HG02943 (cell line): ENCODE measurements at regions not wholly inside any gene's neighbourhood (a gene's known extent, or its start where the extent isn't known, plus 50 kb on each side); places are given as distances from the start of the nearest gene placed in this dataset.
"Not testable (repeated sequence)": the region's sequence is repeated elsewhere in the genome, so short reads cannot be mapped to it uniquely, and the experiment has no call there.

Experiments
- ATAC-seq: cut with Tn5 transposase; IDR thresholded peaks from one replicate; pipeline ENCODE4 v1.9.1; 2021; ENCODE audit warnings: mild to moderate bottlenecking, low read depth, moderate library complexity; ENCODE audit not compliant: unreplicated experiment

- ATAC-seq, result no peak
Observed at GRCh38 chr11:97770570-97770969, 1250.2 kb upstream of the CNTN5 start.

- no peak for ATAC-seq
Observed at GRCh38 chr11:97772705-97773104, 1248.0 kb upstream of the CNTN5 start.

- not testable (repeated sequence) for ATAC-seq
Observed at GRCh38 chr11:97784388-97784787, 1236.4 kb upstream of the CNTN5 start.

- ATAC-seq, result no peak
Observed at GRCh38 chr11:97786961-97787360, 1233.8 kb upstream of the CNTN5 start.

- no peak for ATAC-seq
Observed at GRCh38 chr11:97794876-97795275, 1225.9 kb upstream of the CNTN5 start.

GRCh38 chr11:97800891-97801290, 1219.9 kb upstream of the CNTN5 start:
- no peak for ATAC-seq

GRCh38 chr11:97814325-97814959, 1206.3 kb upstream of the CNTN5 start:
- no peak for ATAC-seq

GRCh38 chr11:97815667-97816066, 1205.1 kb upstream of the CNTN5 start:
- no peak for ATAC-seq

- no peak for ATAC-seq
Observed at GRCh38 chr11:97832451-97832850, 1188.3 kb upstream of the CNTN5 start.

- ATAC-seq, result no peak
Observed at GRCh38 chr11:97833412-97833811, 1187.3 kb upstream of the CNTN5 start.

GRCh38 chr11:97844016-97844415, 1176.7 kb upstream of the CNTN5 start:
- no peak for ATAC-seq

- ATAC-seq, result no peak
Observed at GRCh38 chr11:97847730-97848129, 1173.0 kb upstream of the CNTN5 start.

GRCh38 chr11:97850701-97851100, 1170.0 kb upstream of the CNTN5 start:
- no peak for ATAC-seq

GRCh38 chr11:97854357-97854756, 1166.4 kb upstream of the CNTN5 start:
- ATAC-seq, result no peak

- ATAC-seq, result no peak
Observed at GRCh38 chr11:97854877-97855276, 1165.9 kb upstream of the CNTN5 start.

- ATAC-seq, result no peak
Observed at GRCh38 chr11:97856666-97857065, 1164.1 kb upstream of the CNTN5 start.

- no peak for ATAC-seq
Observed at GRCh38 chr11:97860237-97860636, 1160.5 kb upstream of the CNTN5 start.

- ATAC-seq, result no peak
Observed at GRCh38 chr11:97862021-97862420, 1158.7 kb upstream of the CNTN5 start.

- ATAC-seq, result no peak
Observed at GRCh38 chr11:97865424-97866012, 1155.2 kb upstream of the CNTN5 start.

- ATAC-seq, result no peak
Observed at GRCh38 chr11:97871816-97872215, 1148.9 kb upstream of the CNTN5 start.

GRCh38 chr11:97880209-97880608, 1140.5 kb upstream of the CNTN5 start:
- ATAC-seq, result no peak

- ATAC-seq, result no peak
Observed at GRCh38 chr11:97883086-97883485, 1137.7 kb upstream of the CNTN5 start.

- no peak for ATAC-seq
Observed at GRCh38 chr11:97888641-97889040, 1132.1 kb upstream of the CNTN5 start.
